GM12874 (cell line): ENCODE measurements at regions not wholly inside any gene's neighbourhood (a gene's known extent, or its start where the extent isn't known, plus 50 kb on each side); places are given as distances from the start of the nearest gene placed in this dataset.

Source experiments
- TF ChIP-seq, protein P1 (sequence below): IDR thresholded peaks from 2 replicates; pipeline ENCODE4 v1.5.1; 2011; ENCODE audit warnings: low read depth, mild to moderate bottlenecking, control low read depth, low read length, moderate library complexity; ENCODE audit not compliant: insufficient read depth

DNA sequence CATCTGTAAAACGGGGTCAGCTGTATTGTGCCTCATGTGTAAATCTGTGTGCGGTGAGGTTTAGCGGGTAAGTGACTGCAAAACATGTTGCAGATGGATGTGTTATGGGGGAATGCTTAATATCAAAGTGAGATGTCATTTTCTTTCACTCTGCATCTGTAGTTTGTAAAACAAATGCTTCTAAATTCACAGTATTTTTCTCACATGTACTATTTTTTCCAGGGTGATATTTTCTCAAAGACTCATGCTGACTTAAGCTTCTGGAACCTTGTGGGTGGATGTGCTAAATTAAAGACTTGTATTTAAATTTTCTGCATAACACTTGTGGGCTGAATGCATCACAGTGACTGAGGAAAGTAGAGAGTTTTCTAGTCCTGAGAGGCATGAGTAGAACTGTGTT lies 115.2 kb upstream of the TP63 start:
- TF ChIP-seq, protein P1, sequence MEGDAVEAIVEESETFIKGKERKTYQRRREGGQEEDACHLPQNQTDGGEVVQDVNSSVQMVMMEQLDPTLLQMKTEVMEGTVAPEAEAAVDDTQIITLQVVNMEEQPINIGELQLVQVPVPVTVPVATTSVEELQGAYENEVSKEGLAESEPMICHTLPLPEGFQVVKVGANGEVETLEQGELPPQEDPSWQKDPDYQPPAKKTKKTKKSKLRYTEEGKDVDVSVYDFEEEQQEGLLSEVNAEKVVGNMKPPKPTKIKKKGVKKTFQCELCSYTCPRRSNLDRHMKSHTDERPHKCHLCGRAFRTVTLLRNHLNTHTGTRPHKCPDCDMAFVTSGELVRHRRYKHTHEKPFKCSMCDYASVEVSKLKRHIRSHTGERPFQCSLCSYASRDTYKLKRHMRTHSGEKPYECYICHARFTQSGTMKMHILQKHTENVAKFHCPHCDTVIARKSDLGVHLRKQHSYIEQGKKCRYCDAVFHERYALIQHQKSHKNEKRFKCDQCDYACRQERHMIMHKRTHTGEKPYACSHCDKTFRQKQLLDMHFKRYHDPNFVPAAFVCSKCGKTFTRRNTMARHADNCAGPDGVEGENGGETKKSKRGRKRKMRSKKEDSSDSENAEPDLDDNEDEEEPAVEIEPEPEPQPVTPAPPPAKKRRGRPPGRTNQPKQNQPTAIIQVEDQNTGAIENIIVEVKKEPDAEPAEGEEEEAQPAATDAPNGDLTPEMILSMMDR: no peak

DNA sequence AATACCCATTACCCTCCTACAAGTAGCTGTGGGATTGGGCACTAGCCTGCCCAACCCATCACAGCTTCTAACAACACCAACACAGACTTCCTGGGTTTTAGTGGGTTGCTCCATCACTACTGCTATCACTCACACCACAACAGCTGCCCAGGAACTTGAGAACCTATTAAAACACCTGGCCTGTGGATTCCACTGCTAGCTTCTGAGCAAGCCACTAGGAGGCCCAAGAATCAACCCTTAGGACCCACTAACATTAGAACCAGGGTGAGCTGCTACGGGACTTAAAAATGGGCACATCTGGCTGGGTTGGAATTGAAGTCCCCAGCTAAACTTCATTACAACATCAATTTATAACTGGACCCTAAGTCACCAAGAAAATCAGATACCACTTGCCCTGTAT lies 113.2 kb upstream of the TP63 start:
- TF ChIP-seq, protein P1: no peak

DNA sequence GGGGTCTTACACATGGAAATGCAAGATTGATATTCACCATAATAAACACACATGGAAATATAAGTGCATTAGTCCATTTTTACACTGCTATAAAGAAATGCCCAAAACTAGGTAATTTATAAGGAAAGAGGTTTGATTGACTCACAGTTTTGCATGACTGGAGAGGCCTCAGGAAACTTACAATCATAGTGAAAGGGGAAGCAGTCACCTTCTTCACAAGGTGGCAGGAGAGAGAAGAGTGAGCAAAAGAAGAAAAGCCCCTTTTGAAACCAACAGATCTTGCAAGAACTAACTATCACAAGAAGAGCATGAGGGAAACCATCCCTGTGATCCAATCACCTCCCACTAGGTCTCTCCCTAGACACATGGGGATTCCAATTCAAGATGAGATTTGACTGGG lies 111.7 kb upstream of the TP63 start:
- TF ChIP-seq, protein P1: no peak

DNA sequence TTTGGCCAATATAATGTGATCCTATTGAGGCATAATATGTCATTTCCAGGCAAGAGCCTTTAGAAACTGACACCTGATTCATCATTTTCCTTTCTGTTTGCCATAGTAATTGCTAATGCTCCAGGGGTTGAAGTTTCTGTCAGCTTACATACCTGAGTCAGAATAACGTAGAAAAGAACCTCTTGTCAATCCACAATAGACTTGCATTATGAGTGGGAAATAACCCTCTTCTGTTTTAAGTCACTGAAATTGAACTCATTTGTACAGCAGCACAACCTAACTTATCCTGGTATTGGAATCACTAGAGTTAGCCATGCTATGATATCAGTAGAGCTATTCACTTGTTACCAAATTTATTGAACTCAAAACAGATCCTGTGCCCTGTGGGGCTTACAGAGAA lies 101.7 kb upstream of the TP63 start:
- TF ChIP-seq, protein P1: no peak

DNA sequence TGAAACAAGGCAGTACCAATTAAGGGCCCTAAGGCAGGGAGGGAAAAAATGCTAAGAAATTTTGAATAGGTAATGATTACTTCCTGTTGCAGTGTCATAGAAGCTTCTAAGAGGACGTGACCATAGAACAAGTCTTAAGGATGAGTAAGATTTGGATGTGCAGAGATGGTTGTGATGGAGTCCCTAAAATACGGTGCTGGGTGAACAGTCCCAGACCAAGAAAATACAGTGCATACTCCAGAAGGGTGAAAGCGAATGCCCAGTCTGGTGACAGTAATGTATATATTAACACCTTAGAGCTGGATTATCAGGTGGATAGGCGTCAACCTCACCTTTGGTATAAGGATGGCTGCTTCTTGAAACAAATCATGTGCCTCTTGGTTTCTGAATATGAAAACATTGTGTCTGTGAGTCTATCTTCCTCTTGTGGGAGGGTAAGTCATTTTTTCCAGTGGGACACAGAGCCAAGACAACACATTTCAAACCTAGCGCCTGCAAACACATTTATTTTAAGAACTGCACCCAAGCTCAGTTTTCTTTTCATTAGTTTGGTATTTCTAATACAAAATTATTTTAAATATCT lies 101.2 kb upstream of the TP63 start:
- TF ChIP-seq, protein P1: no peak

DNA sequence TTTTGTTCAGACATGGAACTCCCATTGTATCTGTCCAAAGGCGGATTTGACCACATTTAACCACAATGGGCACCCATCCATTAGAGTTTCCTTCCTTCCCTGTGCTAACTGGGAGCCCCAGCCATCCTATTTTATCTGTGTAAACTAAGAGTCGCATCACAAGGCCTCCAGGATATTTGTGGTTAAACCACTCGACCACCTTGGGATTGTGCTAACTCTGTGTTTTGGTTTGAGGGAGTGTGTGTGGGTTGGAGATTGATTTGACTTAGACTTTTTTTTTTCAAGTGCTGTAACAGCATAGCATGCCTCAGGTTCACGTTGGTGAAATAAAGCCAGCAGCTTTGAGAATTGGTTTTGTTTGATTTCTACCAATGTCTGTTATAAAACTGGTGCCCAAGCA lies 100.4 kb upstream of the TP63 start:
- TF ChIP-seq, protein P1: no peak

DNA sequence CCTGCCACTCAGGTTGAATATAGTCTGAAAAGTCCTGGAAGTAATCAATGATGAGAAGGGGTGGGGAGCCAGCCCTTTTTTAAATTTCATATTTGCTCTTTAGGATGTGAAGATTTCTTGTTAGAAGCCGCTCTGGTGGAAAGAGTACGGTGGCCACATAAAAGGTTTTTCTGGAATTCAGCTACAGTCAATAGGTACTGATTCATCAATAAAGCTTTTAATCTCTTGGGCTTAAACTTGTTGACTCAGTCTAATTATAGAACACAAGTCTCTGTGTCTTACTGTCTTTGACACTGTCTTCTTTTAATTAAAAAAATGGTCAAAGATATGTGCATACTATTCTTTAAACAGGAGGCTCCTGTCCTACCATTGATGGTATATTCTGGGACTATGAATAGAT lies 99.9 kb upstream of the TP63 start:
- TF ChIP-seq, protein P1: no peak

DNA sequence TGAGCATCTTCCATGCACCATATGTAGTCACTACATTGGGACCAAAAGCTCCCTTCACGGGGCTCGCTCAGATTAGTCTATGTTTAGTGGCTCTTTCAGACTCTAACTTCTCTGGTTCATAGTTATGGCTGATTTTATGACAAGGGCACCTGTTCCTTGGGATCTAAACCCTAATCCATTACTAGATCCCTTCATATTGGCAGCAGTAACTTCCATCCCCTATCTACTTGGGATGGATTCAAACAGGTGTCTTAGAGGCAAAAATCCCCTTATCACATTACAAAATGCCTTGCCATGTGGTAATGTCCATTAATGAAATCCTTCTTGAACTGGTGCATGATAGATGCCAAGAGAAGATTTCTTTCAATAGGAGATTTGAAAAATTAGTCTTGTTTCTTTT lies 96.7 kb upstream of the TP63 start:
- TF ChIP-seq, protein P1: no peak
